Skin epidermis (tissue), 12 donors: ENCODE measurements at regions not wholly inside any gene's neighbourhood (a gene's known extent, or its start where the extent isn't known, plus 50 kb on each side); places are given as distances from the start of the nearest gene placed in this dataset.

Source experiments
- H3K27ac ChIP-seq, 21 experiments: fragments of 200-600 bp; sonication (generic) in 11 of 21; one replicate each; pipeline ENCODE4 v1.5.0; 2020; ENCODE audit warnings: mild to moderate bottlenecking in 3 of 21, inconsistent platforms in 2 of 21, moderate library complexity in 2 of 21
- H3K4me3 ChIP-seq, 7 experiments: fragments of 200-600 bp; sonication (generic) in 2 of 7; one replicate each; pipeline ENCODE4 v1.5.0; 2020; ENCODE audit warnings: inconsistent platforms in 2 of 7, mild to moderate bottlenecking in 2 of 7, moderate library complexity in 1 of 7

- Histone ChIP-seq H3K4me3 (no peak overlapping the region), H3K27ac (no peak overlapping the region)
These were observed 502.1 kb downstream of the ETS1 start for GRCh38 chr11:128085276-128085675.

GRCh38 chr11:128082574-128082973 lies 504.8 kb downstream of the ETS1 start:
- H3K27ac ChIP-seq: no peak overlapping the region
- H3K4me3 ChIP-seq: no peak overlapping the region

- Histone ChIP-seq H3K27ac (no peak overlapping the region), H3K4me3 (no peak overlapping the region)
These were observed 517.7 kb downstream of the ETS1 start for GRCh38 chr11:128069665-128070064.

DNA sequence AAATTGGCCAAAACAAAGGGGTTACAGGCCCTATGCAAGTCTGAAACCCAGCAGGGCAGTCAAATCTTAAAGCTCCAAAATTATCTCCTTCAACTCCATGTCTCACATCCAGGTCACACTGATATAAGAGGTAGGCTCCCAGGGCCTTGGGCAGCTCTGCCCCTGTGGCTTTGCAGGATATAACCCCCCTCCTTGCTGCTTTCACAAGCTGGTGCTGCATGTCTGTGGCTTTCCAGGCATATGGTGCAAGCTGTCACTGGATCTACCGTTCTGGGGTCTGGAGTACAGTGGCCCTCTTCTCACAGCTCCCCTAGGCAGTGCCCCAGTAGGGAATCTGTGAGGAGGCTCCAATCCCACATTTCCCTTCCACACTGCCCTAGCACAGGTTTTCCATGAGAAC lies 519.6 kb downstream of the ETS1 start:
- no peak overlapping the region for H3K27ac ChIP-seq
- H3K4me3 ChIP-seq: no peak overlapping the region

GRCh38 chr11:128066399-128066798 lies 521.0 kb downstream of the ETS1 start:
- Histone ChIP-seq H3K4me3 (no peak overlapping the region), H3K27ac (no peak overlapping the region)

GRCh38 chr11:128061281-128061871 lies 526.0 kb downstream of the ETS1 start:
- no peak overlapping the region for H3K27ac ChIP-seq
- H3K4me3 ChIP-seq: no peak overlapping the region

DNA sequence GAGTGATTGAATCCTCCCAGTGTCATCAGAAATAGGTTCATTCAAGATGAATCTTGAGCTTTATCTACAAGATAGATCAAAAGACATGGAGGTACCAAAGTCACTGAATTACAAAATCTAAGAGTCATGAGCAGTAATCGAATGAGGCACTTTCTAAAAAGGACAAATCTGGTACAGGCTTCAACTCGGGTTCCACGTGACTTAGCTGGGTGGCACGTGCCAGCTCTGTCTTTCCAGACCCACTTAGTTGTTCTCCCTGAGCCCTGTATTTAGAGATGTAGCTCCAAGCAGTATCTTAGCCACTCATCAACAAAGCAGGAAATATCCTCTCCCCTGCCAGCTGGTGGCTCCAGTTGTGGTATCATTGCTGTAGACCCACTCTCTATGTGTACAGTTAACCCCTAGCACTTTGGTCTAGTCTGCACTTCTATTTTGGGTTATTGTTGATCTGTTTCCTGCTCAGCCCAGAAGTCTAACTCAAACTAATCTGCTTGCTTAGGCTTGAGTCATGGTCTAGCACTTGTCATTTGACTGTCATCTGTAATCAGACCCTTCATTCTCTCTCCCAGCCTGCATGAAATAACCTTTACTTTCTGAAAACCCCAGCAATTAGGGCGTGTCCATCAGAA lies 528.7 kb downstream of the ETS1 start:
- Histone ChIP-seq H3K27ac (no peak overlapping the region), H3K4me3 (no peak overlapping the region)

DNA sequence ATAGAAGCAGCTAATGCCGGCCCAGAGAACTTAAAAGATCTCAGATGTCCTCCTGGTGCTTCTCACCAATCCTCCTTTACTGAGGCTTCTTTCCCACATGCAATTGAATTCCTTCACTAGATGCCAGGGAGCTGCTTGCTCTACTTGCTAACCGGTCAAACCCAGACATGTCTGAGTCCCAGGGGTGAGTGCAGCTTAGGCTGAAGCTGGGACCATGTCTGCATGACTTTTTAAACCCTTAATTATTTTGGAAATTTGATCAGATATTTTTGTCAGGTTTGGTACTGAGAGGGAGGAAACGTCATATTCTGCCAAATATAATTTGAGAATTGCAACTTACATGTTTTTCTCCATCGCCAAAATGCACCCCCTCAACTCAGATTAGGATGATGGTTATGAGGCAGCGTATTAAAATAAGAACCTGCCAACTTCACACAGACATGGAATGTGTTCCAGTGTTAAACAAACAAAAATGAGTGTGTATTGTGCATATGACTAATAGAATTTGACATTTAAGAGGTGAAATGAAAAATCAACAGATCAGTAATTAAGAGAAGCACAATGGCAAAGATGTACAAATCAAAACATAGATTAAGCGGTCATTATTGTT lies 529.5 kb downstream of the ETS1 start:
- Histone ChIP-seq H3K27ac (no peak overlapping the region), H3K4me3 (no peak overlapping the region)

DNA sequence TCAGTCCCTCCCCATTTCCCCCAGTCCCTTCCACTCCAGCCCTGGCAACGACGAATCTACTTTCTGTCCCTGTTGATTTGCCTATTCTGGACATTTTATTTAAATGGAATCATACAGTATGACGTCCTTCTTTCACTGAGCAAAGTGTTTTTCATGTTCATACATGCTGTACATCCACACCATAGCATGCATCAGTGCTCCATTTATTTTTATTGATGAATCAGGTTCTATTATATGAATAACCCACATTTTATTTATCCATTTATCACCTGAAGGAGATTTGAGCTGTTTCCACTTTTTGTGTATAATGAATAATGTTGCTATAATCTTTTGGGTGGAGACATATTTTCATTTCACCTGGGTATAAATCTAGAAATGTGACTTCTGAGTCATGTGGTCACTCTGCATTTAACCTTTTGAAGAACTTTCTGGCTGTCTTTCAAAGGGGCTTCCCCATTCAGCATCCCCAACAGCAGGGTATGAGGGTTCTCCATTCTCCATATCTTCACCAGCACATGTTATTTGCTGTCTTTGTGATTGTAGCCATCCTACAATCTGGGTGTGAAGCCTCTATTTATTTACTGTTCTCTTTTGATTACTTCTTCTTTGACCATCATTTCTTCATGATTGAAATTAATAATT lies 531.7 kb downstream of the ETS1 start:
- Histone ChIP-seq H3K27ac (no peak overlapping the region), H3K4me3 (no peak overlapping the region)

- H3K4me3 ChIP-seq: no peak overlapping the region
- H3K27ac ChIP-seq: peak overlapping the region in 9 of 21 experiments; percentile 2 to 80 (median 46)
These were observed 533.1 kb downstream of the ETS1 start for GRCh38 chr11:128053981-128054931.

DNA sequence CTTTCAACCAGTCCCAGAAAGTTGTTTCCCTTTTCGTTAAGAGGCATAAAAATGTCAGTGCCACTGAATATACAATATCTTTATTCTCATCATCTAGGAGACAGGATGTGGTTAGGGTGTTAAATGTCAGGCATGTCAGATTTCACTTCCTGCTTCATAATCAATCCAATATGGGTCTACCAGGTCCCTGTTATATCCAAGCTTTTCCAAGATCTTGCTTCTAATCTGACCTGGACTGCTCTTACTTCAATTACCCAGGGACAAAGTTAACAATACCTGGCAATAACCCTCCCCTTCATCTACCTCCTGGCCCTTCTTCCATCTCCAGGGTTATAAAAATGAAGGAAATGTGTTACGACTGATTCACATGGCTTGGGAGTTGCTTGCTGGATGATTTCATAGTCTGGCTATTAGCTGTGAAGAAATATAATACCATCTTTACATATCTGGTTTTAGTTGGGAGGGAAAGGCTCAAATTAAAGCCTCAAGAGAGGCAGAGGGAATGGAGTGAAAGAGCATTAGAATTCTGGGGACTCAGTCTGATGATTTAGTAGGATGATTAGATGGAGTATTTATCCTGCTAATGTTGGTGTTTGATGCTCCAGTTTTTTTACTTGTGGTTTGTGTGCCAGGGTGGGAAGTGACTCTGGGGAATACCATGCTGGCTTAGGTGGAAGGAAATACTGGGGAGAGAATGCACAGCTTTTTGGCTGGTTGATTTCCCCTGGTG lies 534.3 kb downstream of the ETS1 start:
- Histone ChIP-seq H3K4me3 (no peak overlapping the region), H3K27ac (peak overlapping the region in 7 of 21 experiments; percentile 7 to 80 (median 63))

DNA sequence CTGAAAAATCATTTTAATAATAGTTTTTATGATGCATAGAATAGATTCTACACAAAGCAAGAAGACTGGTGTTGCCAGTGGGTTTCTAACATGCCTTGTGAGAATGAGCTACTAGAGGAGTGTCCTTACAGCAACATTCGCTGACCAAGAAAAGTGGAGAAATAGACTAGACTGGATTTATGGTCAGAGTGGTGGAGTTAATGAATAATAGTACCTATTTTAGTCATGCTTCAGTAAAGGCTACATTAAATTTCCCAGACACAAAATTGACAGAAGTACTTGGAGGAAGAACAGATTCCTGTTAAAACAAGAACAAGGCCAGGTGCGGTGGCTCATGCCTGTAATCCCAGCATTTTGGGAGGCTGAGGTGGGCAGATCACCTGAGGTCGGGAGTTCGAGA lies 539.2 kb downstream of the ETS1 start:
- Histone ChIP-seq H3K27ac (no peak overlapping the region), H3K4me3 (no peak overlapping the region)

- H3K27ac ChIP-seq: no peak overlapping the region
- H3K4me3 ChIP-seq: no peak overlapping the region
These were observed 540.3 kb downstream of the ETS1 start for GRCh38 chr11:128047026-128047425.

GRCh38 chr11:128046213-128046612 lies 541.1 kb downstream of the ETS1 start:
- H3K27ac ChIP-seq: no peak overlapping the region
- H3K4me3 ChIP-seq: no peak overlapping the region

DNA sequence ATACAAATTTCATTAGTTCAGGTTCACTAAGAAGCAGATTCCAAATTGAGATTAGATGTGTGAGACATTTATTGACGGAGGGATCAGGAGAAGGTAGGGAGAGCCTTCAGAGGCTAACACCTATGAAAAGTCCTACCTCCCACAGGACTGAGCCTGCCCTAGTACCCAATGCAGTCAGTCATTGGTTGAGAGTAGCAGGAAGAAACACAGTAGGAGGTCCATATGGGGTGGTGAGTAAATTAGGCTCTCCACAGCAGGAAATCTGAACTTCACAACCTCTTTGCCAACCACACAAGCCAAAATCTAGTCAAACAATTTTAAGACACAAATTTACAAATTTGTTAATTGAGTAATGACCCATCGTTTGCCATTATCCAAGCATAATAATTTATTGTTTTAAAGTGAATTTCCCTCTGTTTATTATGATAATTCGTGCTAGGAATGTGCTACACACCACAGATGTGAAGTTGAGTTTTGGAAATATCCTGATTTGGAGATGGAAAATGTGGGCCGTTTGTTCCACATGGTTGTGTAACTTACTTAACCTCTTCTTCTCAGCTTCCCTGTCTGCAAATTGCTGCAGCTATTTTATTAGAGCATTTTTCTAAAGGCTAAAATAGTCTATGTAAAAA lies 542.1 kb downstream of the ETS1 start:
- Histone ChIP-seq H3K27ac (no peak overlapping the region), H3K4me3 (no peak overlapping the region)

- Histone ChIP-seq H3K4me3 (no peak overlapping the region), H3K27ac (peak overlapping the region in 2 of 21 experiments; percentile 3 to 75)
These were observed 545.0 kb downstream of the ETS1 start for GRCh38 chr11:128042290-128042751.

GRCh38 chr11:128040603-128041002 lies 546.8 kb downstream of the ETS1 start:
- Histone ChIP-seq H3K4me3 (no peak overlapping the region), H3K27ac (peak overlapping the region in 3 of 21 experiments; percentile 51 to 75 (median 64))

DNA sequence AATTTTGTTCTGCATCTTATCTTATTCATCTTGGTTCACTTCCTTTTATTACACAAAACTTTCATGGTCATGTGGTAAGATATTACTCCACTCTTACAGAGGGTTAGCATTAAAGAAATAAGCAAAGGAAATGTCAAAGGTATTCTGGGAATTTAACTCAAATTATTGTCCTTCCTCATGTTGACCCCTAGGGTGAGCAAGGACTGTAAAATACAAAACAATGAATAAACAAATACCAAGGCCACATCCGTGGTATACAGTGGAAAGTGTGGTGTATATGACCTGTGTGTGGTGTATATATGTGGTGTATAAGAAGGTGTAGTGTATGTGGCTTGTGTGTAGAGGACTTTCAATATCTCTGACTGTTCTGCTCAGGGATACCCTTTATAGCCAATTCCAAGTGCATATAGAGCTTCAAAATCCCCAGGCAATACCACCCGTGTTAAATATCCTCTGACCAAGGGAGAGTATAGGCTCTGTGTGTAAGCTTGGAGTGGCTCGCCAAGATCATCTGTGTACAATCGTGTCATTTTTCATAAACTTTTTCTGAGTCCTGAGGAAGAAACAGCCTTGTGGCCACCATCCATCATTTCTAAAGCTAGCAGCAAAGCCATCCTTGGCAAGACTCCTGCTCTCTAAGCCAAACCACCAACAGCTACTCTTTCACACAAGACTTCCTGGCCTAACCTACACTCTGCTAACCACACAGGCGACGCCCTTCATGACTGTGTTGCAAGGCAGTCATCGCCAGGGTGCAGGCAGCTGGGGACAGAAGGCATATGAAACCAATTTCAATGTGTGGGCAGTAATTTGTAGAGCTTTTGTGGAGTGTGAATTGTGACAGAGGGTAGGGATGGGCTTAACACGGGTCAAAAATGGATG lies 548.0 kb downstream of the ETS1 start:
- Histone ChIP-seq H3K27ac (peak overlapping the region in 7 of 21 experiments; percentile 27 to 75 (median 47)), H3K4me3 (no peak overlapping the region)
